GM13977 (cell line): ENCODE measurements at regions not wholly inside any gene's neighbourhood (a gene's known extent, or its start where the extent isn't known, plus 50 kb on each side); places are given as distances from the start of the nearest gene placed in this dataset.

Source experiments
- DNase-seq: peaks from one replicate; pipeline ENCODE4 v3.0.0; 2012; ENCODE audit warnings: low spot score
- in situ Hi-C: fragments of 300-500 bp; cut with MboI; formaldehyde crosslinking; loops from one replicate; pipeline ENCODE4 v1.12.0; 2022; ENCODE audit warnings: low sequenced_read_pairs, low pct_unique_long_range_greater_than_20kb, mixed read lengths, inconsistent platforms; ENCODE audit not compliant: unreplicated experiment
- TF ChIP-seq, protein P1 (sequence below): IDR thresholded peaks from 2 replicates; pipeline ENCODE4 v1.5.1; 2012; ENCODE audit warnings: mild to moderate bottlenecking, control low read depth; ENCODE audit not compliant: insufficient read depth; ENCODE audit errors: extremely low read depth, missing control alignments

DNA sequence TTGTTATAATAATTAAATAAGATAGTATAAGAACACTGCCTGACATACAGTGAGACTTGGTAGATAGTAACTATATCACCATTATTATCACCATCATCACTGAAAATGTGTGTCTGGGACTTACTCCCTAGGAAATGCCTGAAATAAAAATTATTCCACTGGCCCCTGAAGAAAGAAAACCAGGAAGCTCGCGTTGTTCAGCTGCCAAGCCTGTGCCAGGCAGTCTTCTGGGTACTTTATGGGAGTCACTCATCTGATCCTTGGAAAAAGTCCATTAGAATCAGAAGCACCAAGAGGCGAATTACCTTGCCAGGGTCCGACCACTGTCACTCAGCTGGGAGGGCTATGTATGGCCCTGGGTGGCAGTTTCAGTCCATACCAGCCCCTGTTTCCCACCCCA, 220.3 kb upstream of the TPM1 start:
- in situ Hi-C loops, result no loop called here
- TF ChIP-seq, protein P1, sequence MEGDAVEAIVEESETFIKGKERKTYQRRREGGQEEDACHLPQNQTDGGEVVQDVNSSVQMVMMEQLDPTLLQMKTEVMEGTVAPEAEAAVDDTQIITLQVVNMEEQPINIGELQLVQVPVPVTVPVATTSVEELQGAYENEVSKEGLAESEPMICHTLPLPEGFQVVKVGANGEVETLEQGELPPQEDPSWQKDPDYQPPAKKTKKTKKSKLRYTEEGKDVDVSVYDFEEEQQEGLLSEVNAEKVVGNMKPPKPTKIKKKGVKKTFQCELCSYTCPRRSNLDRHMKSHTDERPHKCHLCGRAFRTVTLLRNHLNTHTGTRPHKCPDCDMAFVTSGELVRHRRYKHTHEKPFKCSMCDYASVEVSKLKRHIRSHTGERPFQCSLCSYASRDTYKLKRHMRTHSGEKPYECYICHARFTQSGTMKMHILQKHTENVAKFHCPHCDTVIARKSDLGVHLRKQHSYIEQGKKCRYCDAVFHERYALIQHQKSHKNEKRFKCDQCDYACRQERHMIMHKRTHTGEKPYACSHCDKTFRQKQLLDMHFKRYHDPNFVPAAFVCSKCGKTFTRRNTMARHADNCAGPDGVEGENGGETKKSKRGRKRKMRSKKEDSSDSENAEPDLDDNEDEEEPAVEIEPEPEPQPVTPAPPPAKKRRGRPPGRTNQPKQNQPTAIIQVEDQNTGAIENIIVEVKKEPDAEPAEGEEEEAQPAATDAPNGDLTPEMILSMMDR, result no peak
- DNase-seq, result no peak

DNA sequence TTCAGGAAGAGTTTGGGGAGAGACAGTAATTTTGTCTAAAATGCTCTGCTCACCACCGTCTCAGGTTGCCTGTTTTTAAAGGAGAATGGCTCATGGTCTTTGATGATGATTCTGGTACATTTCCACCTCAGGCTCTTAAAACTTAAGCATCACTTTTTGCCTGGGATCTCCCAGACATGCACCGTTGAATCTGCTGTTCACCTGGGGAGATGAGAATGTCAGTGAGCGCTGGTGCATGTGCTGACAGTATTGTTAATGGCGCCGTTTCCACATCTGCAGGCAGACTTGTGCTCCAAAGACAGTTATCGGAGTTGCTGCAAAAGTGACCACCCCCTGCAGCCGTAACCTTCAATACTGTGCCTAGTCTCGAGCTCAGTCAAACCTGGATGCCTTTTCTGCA, 219.0 kb upstream of the TPM1 start:
- no peak for DNase-seq
- TF ChIP-seq, protein P1, result no peak
- in situ Hi-C loops, result no loop called here

DNA sequence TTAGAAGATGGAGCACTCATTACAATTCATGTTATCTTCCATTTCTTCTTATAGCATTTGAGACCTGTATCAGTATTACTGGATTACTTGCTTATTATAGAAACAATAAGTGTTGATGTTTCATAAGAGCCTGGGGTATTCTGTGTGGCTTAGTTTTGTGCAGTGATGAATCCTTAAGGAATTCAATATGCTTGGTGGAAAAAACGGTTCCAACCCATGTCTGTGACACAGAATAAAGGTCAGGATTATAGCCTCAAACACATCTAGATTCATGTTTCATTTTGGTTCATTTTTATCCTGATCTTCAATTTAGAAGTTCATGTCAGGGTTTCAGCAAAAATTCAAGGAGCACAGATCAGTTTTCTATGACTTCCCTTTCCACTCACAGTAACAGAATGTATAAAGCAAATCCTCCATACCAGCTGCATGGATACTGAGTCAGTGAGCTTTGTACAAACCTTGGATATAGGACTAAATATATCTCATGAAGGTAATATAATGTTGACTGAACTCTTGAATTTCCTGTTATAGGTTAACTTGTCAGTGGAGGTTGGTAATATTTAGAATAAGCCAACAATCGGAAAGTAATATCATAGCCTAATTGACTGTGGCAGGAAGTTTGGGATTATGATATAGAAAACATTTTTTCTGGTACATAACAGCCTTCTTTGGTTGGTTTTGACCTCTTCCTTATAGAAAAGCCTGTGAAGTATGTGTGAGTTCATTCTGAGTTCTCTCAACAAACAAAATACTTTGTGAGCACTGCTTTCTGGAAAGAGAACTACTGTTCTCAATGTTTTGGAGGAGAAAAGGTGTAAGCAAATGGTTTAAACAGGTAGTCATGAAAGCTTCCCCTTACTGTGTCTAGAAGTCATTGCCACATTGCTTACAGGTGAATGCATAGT, 218.2 kb upstream of the TPM1 start:
- no peak for DNase-seq
- TF ChIP-seq, protein P1, result no peak
- in situ Hi-C loops, result no loop called here

DNA sequence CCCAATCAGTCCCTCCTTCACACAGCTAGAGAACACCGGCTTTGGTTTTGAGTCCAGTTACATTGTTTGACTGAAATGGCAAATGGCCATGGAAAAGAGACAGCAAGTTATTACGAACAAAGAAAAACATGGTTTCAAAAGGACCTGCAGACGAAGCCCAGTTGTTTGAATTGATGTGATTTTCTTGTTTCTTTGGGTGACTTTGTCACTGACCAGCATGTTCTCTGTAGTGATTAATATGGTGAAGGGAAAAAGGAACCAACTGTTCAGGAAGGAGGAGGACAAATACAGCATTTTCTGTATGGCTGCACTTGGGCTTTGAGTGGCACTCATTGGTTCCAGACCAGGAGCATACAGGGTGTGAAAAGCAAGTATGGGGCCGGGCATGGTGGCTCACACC, 217.4 kb upstream of the TPM1 start:
- TF ChIP-seq, protein P1, result no peak
- DNase-seq, result no peak
- in situ Hi-C loops, result no loop called here

DNA sequence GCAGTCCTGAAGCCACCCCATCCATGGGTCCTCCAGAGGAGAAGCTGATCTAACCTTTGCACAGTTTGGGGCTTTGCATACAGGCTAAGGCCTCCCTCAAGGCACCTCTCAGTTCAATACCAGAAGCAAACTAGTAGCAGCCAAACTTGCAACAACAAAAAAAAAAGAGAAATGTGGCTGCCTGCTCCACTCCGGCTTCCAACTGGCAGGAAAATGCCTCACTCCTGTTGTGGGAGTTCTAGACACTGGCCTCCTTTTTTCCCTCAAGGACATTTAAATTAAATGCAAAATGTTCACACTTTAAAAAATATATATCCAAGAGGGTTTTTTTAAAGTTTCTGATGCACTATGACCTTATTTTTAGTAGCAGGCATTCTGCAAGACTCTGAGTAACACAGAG, 216.0 kb upstream of the TPM1 start:
- DNase-seq, result no peak
- in situ Hi-C loops, result no loop called here
- TF ChIP-seq, protein P1, result no peak

DNA sequence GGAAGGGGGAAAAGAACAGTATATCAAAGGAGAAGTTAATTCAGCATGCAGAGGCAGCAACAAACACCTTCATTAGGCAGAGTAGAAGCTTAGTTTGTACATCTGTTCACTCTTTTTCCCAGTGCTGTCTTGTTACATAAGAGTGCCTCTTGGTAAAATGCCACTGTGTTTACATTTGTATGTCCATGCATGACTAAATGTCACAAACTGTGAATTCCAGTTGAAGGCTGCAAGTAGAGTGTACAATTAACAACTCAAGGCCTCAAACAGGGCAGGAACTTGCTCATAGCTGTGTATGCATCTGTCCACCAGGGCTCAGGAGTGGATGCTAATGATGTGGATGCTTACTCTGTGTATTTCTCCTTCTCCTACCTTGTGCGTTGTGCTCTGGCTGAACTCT, 214.2 kb upstream of the TPM1 start:
- DNase-seq, result no peak
- in situ Hi-C loops, result no loop called here
- TF ChIP-seq, protein P1, result no peak
